ENCODE measurements at regions not wholly inside any gene's neighbourhood (a gene's known extent, or its start where the extent isn't known, plus 50 kb on each side); places are given as distances from the start of the nearest gene placed in this dataset.

DNA sequence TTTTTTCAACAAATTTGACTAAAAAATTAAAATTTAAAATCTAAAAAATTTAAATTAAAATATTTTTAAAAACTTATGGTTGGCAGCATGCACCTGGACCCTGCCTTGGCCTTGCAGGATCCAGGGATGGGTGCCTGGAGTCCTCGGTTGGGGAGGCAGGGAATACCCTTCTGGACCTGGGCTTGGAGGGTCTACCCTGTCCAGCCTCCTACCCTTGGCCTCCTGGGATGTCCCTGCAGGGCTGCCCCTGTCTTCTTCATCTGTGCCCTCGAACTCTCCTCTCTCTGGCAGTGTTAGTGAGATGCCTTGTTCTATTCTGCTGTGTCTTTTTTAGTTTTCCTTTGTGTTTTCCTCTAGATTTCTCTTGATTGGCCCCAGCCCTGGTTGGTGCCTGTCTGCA is 68.9 kb upstream of the HAAO start:
- Histone ChIP-seq H3K4me1 (ENCODE audit: insufficient read depth) (no peaks in the 10 kb centered on the region), H3K4me3 (no peak overlapping the region), H3F3A (replicated peaks; ENCODE audit: low read depth) (no peaks in the 10 kb centered on the region), H3K4me2 (no peak overlapping the region), H4K20me1 (replicated peaks; ENCODE audit: insufficient read depth) (no peaks in the 10 kb centered on the region), H3K9me2 (ENCODE audit: insufficient read depth) (0 out of 2 replicates have a peak, but pooled peaks cover 3% of the 10 kb centered on the region), H3K27ac (ENCODE audit: low read depth) (no peak overlapping the region), H3K36me3 (ENCODE audit: insufficient read depth) (no peaks in the 10 kb centered on the region), H3K27me3 (ENCODE audit: insufficient read depth) (no peaks in the 10 kb centered on the region), H2AFZ (no peak overlapping the region), H3K79me2 (replicated peaks; ENCODE audit: insufficient read depth) (no peaks in the 10 kb centered on the region)
- no peak overlapping the region for H3K4me3 Mint-ChIP-seq
- H3K9me3 Mint-ChIP-seq: no peaks in the 10 kb centered on the region; the same call in 2 of the 3 replicates
- H3K4me1 Mint-ChIP-seq: peaks cover 2% of the 10 kb centered on the region
- H3K36me3 Mint-ChIP-seq (ENCODE audit: low read depth): no peaks in the 10 kb centered on the region
- TF ChIP-seq, protein P1, sequence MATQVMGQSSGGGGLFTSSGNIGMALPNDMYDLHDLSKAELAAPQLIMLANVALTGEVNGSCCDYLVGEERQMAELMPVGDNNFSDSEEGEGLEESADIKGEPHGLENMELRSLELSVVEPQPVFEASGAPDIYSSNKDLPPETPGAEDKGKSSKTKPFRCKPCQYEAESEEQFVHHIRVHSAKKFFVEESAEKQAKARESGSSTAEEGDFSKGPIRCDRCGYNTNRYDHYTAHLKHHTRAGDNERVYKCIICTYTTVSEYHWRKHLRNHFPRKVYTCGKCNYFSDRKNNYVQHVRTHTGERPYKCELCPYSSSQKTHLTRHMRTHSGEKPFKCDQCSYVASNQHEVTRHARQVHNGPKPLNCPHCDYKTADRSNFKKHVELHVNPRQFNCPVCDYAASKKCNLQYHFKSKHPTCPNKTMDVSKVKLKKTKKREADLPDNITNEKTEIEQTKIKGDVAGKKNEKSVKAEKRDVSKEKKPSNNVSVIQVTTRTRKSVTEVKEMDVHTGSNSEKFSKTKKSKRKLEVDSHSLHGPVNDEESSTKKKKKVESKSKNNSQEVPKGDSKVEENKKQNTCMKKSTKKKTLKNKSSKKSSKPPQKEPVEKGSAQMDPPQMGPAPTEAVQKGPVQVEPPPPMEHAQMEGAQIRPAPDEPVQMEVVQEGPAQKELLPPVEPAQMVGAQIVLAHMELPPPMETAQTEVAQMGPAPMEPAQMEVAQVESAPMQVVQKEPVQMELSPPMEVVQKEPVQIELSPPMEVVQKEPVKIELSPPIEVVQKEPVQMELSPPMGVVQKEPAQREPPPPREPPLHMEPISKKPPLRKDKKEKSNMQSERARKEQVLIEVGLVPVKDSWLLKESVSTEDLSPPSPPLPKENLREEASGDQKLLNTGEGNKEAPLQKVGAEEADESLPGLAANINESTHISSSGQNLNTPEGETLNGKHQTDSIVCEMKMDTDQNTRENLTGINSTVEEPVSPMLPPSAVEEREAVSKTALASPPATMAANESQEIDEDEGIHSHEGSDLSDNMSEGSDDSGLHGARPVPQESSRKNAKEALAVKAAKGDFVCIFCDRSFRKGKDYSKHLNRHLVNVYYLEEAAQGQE (IDR thresholded peaks at IDR 0.05; ENCODE audit: unreplicated experiment): no peak
- DNase-seq (ENCODE audit: low spot score) (no peak), ATAC-seq (no peak)
- no peak overlapping the region for H3K27ac Mint-ChIP-seq
- no peaks in the 10 kb centered on the region for H3K27me3 Mint-ChIP-seq (ENCODE audit: insufficient read depth, low read depth, poor library complexity)

DNA sequence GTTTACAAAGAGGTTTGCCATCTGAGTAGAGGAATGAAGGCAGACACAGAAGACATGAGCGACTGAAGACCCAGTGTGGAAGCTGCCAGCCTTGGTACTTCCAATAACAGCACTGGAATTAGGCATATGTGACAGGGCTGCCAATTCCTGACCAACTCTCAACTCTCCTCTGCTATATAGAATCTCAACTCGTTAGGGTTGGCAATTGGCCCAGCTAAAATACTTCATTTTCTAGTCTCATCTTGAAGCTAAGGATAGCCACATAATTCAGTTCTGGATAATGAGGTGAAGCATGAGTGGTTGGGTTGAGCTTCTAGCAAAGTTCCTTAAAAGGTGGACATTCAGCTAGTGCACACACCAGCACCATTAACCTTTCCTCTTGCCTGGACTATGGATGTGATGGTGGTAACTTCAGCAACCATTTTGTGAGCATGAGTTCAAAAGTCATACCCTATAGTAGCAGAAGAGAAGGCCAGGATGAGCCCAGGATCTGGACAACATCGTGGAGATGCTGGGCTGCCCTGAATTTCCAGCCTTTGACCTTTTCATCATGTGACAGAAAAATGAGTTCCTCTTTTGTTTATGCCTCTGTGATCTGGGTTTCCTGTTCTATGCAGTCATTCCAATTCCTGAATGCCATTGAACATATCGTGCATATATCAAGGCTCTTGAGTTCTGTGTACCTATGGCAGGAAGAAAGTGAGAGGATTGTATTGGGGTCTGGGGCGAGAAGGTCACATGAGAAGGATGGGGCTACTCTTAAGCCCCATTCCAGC is 68.1 kb upstream of the HAAO start:
- Mint-ChIP-seq H3K36me3 (ENCODE audit: low read depth) (no peaks in the 10 kb centered on the region), H3K4me3 (no peak overlapping the region), H3K27ac (no peak overlapping the region), H3K27me3 (ENCODE audit: insufficient read depth, low read depth, poor library complexity) (no peaks in the 10 kb centered on the region), H3K4me1 (peaks cover 2% of the 10 kb centered on the region), H3K9me3 (no peaks in the 10 kb centered on the region; the same call in 2 of the 3 replicates)
- TF ChIP-seq, protein P2, sequence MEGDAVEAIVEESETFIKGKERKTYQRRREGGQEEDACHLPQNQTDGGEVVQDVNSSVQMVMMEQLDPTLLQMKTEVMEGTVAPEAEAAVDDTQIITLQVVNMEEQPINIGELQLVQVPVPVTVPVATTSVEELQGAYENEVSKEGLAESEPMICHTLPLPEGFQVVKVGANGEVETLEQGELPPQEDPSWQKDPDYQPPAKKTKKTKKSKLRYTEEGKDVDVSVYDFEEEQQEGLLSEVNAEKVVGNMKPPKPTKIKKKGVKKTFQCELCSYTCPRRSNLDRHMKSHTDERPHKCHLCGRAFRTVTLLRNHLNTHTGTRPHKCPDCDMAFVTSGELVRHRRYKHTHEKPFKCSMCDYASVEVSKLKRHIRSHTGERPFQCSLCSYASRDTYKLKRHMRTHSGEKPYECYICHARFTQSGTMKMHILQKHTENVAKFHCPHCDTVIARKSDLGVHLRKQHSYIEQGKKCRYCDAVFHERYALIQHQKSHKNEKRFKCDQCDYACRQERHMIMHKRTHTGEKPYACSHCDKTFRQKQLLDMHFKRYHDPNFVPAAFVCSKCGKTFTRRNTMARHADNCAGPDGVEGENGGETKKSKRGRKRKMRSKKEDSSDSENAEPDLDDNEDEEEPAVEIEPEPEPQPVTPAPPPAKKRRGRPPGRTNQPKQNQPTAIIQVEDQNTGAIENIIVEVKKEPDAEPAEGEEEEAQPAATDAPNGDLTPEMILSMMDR (conservative IDR thresholded peaks at IDR 0.05; ENCODE audit: low read depth in 2 of 2): no peak
- TF ChIP-seq NANOG (IDR thresholded peaks at IDR 0.05; ENCODE audit: borderline replicate concordance) (no peak), ZNF114 (CRISPR knock-in tag; IDR thresholded peaks at IDR 0.05) (no peak), JUNB (IDR thresholded peaks at IDR 0.05; ENCODE audit: unreplicated experiment) (no peak), STAT1 (IDR thresholded peaks at IDR 0.05; ENCODE audit: unreplicated experiment) (no peak), ETS1 (IDR thresholded peaks at IDR 0.05) (no peak)
- DNase-seq (ENCODE audit: low spot score): no peak
- no peaks in the 10 kb centered on the region for H3K4me1 ChIP-seq (ENCODE audit: insufficient read depth)
- H2AFZ ChIP-seq: no peak overlapping the region
- H3K27ac ChIP-seq (ENCODE audit: low read depth): no peak overlapping the region
- no peaks in the 10 kb centered on the region for H4K20me1 ChIP-seq (replicated peaks; ENCODE audit: insufficient read depth)
- H3F3A ChIP-seq (replicated peaks; ENCODE audit: low read depth): no peaks in the 10 kb centered on the region
- H3K79me2 ChIP-seq (replicated peaks; ENCODE audit: insufficient read depth): no peaks in the 10 kb centered on the region
- H3K4me2 ChIP-seq: no peak overlapping the region
- H3K9me2 ChIP-seq (ENCODE audit: insufficient read depth): no peaks in the 10 kb centered on the region
- no peak overlapping the region for H3K4me3 ChIP-seq
- no peaks in the 10 kb centered on the region for H3K27me3 ChIP-seq (ENCODE audit: insufficient read depth)
- ATAC-seq: no peak
- H3K36me3 ChIP-seq (ENCODE audit: insufficient read depth): no peaks in the 10 kb centered on the region

Measured in GM23338 (cell line).